ENCODE measurements at regions not wholly inside any gene's neighbourhood (a gene's known extent, or its start where the extent isn't known, plus 50 kb on each side); places are given as distances from the start of the nearest gene placed in this dataset.

GRCh38 chr15:48002767-48003166 lies 118.0 kb upstream of the SLC24A5 start:
- Histone ChIP-seq H3K27ac (no peak overlapping the region), H3K27me3 (no peaks in the 10 kb centered on the region), H3K9ac (ENCODE audit: low read depth in 2 of 2, low read length in 2 of 2) (no peak overlapping the region), H3K4me3 (no peak overlapping the region), H3K9me3 (no peaks in the 10 kb centered on the region), H3K4me1 (no peaks in the 10 kb centered on the region), H3K36me3 (no peaks in the 10 kb centered on the region)
- TF ChIP-seq, protein P1, sequence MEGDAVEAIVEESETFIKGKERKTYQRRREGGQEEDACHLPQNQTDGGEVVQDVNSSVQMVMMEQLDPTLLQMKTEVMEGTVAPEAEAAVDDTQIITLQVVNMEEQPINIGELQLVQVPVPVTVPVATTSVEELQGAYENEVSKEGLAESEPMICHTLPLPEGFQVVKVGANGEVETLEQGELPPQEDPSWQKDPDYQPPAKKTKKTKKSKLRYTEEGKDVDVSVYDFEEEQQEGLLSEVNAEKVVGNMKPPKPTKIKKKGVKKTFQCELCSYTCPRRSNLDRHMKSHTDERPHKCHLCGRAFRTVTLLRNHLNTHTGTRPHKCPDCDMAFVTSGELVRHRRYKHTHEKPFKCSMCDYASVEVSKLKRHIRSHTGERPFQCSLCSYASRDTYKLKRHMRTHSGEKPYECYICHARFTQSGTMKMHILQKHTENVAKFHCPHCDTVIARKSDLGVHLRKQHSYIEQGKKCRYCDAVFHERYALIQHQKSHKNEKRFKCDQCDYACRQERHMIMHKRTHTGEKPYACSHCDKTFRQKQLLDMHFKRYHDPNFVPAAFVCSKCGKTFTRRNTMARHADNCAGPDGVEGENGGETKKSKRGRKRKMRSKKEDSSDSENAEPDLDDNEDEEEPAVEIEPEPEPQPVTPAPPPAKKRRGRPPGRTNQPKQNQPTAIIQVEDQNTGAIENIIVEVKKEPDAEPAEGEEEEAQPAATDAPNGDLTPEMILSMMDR (IDR thresholded peaks at IDR 0.05) = no peak
- DNase-seq = no peak
- intact Hi-C loops (cut with DNase I) = no loop called here

GRCh38 chr15:48003441-48003840 lies 117.3 kb upstream of the SLC24A5 start:
- TF ChIP-seq, protein P1 (IDR thresholded peaks at IDR 0.05) = no peak
- Histone ChIP-seq H3K4me1 (no peaks in the 10 kb centered on the region), H3K27ac (no peak overlapping the region), H3K36me3 (no peaks in the 10 kb centered on the region), H3K9ac (ENCODE audit: low read depth in 2 of 2, low read length in 2 of 2) (no peak overlapping the region), H3K4me3 (no peak overlapping the region), H3K27me3 (no peaks in the 10 kb centered on the region), H3K9me3 (no peaks in the 10 kb centered on the region)
- no peak for DNase-seq
- intact Hi-C loops (cut with DNase I) = no loop called here

DNA sequence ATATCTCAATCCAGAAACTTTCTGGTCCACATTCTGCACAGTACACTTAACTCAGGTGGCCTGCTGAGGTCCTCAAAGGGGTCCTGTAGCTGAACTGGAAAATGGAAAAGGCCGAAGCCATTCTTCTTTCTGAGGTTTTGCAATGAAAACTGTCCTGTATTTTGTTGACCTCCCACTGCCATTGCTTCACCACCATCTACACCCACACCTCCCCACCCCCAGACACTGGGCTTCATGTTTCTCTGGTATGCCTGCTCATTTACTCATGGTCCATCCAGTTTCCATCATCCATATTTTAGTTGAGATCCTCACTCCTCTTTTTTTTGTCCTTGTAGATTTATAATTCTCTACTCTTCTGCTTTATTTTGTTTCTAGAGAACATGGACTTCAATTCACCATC lies 115.7 kb upstream of the SLC24A5 start:
- Histone ChIP-seq H3K9ac (ENCODE audit: low read depth in 2 of 2, low read length in 2 of 2) (no peak overlapping the region), H3K27me3 (no peaks in the 10 kb centered on the region), H3K9me3 (no peaks in the 10 kb centered on the region), H3K27ac (no peak overlapping the region), H3K4me1 (no peaks in the 10 kb centered on the region), H3K4me3 (no peak overlapping the region), H3K36me3 (no peaks in the 10 kb centered on the region)
- DNase-seq = no peak
- TF ChIP-seq, protein P1 (IDR thresholded peaks at IDR 0.05) = no peak
- intact Hi-C loops (cut with DNase I) = no loop called here

DNA sequence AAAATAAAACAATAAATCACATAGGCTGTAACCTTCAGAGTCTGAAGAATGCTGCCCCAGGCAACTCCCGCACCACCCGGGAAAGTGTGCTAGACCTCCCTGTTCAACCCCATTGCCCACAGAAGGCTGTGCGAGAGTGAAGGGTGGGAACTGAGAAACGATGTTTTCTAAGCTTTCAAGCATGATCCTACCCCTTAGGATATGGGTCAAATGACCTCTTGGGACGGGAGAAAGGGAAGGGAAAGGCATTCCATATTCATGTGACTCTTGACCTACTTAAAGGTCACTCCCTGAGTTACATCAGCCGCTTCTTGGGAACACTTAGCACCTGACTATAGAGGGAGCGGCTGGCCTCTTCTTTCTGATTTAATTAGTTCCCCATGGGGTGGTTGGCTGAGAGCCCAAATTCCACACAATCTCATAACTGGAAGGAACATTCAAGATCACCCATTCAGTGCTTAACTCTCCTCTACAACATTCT lies 114.7 kb upstream of the SLC24A5 start:
- intact Hi-C loops (cut with DNase I) = no loop called here
- H3K27ac ChIP-seq = no peak overlapping the region
- no peaks in the 10 kb centered on the region for H3K36me3 ChIP-seq
- H3K9ac ChIP-seq (ENCODE audit: low read depth in 2 of 2, low read length in 2 of 2) = no peak overlapping the region
- H3K27me3 ChIP-seq = no peaks in the 10 kb centered on the region
- no peaks in the 10 kb centered on the region for H3K9me3 ChIP-seq
- no peak for DNase-seq
- no peaks in the 10 kb centered on the region for H3K4me1 ChIP-seq
- H3K4me3 ChIP-seq = no peak overlapping the region
- TF ChIP-seq, protein P1 (IDR thresholded peaks at IDR 0.05) = no peak

DNA sequence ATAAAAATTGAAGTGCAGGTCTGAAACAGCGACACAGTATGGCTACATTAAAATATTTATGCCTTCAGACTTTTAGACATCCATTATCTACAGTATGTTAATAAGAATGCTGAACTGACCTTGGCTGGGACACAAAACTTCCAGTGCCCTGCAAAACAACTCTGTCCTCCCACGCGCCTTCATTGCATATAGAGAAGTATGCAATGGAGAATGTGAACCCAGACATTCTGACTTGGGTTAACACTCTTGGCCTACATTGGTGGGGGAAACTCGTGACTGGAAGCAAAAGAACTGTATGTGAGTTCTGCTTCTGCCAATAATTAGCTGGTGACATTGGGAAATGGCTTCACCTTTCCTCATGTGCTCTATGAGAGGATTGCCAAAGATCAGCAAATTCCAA lies 110.5 kb upstream of the SLC24A5 start:
- no peaks in the 10 kb centered on the region for H3K27me3 ChIP-seq
- TF ChIP-seq, protein P1 (IDR thresholded peaks at IDR 0.05) = no peak
- H3K36me3 ChIP-seq = no peaks in the 10 kb centered on the region
- DNase-seq = no peak
- no peak overlapping the region for H3K27ac ChIP-seq
- no peaks in the 10 kb centered on the region for H3K9me3 ChIP-seq
- H3K4me3 ChIP-seq = no peak overlapping the region
- no peak overlapping the region for H3K9ac ChIP-seq (ENCODE audit: low read depth in 2 of 2, low read length in 2 of 2)
- intact Hi-C loops (cut with DNase I) = no loop called here
- no peaks in the 10 kb centered on the region for H3K4me1 ChIP-seq

DNA sequence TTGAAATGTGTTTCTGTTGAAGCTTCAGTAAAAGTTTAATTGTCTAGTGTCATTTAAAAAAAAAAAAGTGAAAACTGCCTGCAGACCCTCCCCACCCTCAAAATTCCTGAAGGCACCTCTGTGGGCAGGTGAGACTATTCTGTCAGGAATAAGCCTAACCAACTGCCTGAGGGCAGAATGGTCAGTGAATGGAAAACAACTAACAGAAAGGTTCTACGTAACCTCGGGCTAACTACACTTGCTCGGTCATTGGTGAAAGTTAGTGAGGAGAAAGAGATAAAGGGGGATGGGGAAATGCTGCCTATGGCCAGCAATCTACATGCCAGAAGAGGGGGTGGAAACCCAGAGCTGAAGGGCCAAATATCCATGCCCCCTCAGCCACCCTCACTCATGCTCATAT lies 108.6 kb upstream of the SLC24A5 start:
- Histone ChIP-seq H3K36me3 (no peaks in the 10 kb centered on the region), H3K9ac (ENCODE audit: low read depth in 2 of 2, low read length in 2 of 2) (no peak overlapping the region), H3K9me3 (no peaks in the 10 kb centered on the region), H3K27me3 (no peaks in the 10 kb centered on the region), H3K4me3 (no peak overlapping the region), H3K27ac (no peak overlapping the region), H3K4me1 (no peaks in the 10 kb centered on the region)
- no peak for DNase-seq
- TF ChIP-seq, protein P1 (IDR thresholded peaks at IDR 0.05) = no peak
- intact Hi-C loops (cut with DNase I) = no loop called here
